ENCODE measurements at regions not wholly inside any gene's neighbourhood (a gene's known extent, or its start where the extent isn't known, plus 50 kb on each side); places are given as distances from the start of the nearest gene placed in this dataset.

GRCh38 chr2:235389626-235390025 is 104.2 kb upstream of the AGAP1 start:
- no peak for DNase-seq (ENCODE audit: low read depth)

- DNase-seq (ENCODE audit: low read depth): peak; percentile 87
Observed at GRCh38 chr2:235390108-235390815, 103.6 kb upstream of the AGAP1 start.

GRCh38 chr2:235390816-235391194 is 103.0 kb upstream of the AGAP1 start:
- no peak for DNase-seq (ENCODE audit: low read depth)

- peak; percentile 25 for DNase-seq (ENCODE audit: low read depth)
Observed at GRCh38 chr2:235391921-235392615, 101.8 kb upstream of the AGAP1 start.

GRCh38 chr2:235394278-235394828 is 99.5 kb upstream of the AGAP1 start:
- DNase-seq (ENCODE audit: low read depth): no peak

- no peak for DNase-seq (ENCODE audit: low read depth)
Observed at GRCh38 chr2:235396071-235396846, 97.6 kb upstream of the AGAP1 start.

GRCh38 chr2:235398321-235398720 is 95.5 kb upstream of the AGAP1 start:
- no peak for DNase-seq (ENCODE audit: low read depth)

- no peak for DNase-seq (ENCODE audit: low read depth)
Observed at GRCh38 chr2:235399895-235400294, 93.9 kb upstream of the AGAP1 start.

- DNase-seq (ENCODE audit: low read depth): no peak
Observed at GRCh38 chr2:235402422-235402821, 91.4 kb upstream of the AGAP1 start.

- no peak for DNase-seq (ENCODE audit: low read depth)
Observed at GRCh38 chr2:235405612-235406361, 88.1 kb upstream of the AGAP1 start.

- DNase-seq (ENCODE audit: low read depth): no peak
Observed at GRCh38 chr2:235406430-235406829, 87.4 kb upstream of the AGAP1 start.

GRCh38 chr2:235411905-235412485 is 81.8 kb upstream of the AGAP1 start:
- no peak for DNase-seq (ENCODE audit: low read depth)

- peak; percentile 32 for DNase-seq (ENCODE audit: low read depth)
Observed at GRCh38 chr2:235413064-235413463, 80.8 kb upstream of the AGAP1 start.

- peak; percentile 94 for DNase-seq (ENCODE audit: low read depth)
Observed at GRCh38 chr2:235414422-235414821, 79.4 kb upstream of the AGAP1 start.

GRCh38 chr2:235416858-235417499 is 76.9 kb upstream of the AGAP1 start:
- DNase-seq (ENCODE audit: low read depth): peak; percentile 20

GRCh38 chr2:235418918-235419317 is 74.9 kb upstream of the AGAP1 start:
- no peak for DNase-seq (ENCODE audit: low read depth)

GRCh38 chr2:235419996-235420395 is 73.8 kb upstream of the AGAP1 start:
- no peak for DNase-seq (ENCODE audit: low read depth)

GRCh38 chr2:235421618-235422017 is 72.2 kb upstream of the AGAP1 start:
- peak; percentile 40 for DNase-seq (ENCODE audit: low read depth)

GRCh38 chr2:235430366-235431083 is 63.3 kb upstream of the AGAP1 start:
- DNase-seq (ENCODE audit: low read depth): no peak

Data from myocyte (in vitro differentiated cells).